HUES48 (cell line): ENCODE measurements at regions not wholly inside any gene's neighbourhood (a gene's known extent, or its start where the extent isn't known, plus 50 kb on each side); places are given as distances from the start of the nearest gene placed in this dataset.

ENCODE experiments used
- H3K27ac ChIP-seq: one replicate; pipeline ENCODE4 v1.7.0; 2013; ENCODE audit warnings: low read depth, low read length, inconsistent platforms
- H3K27me3 ChIP-seq: 2 replicates; pipeline ENCODE4 v1.6.1; 2013; ENCODE audit warnings: mild to moderate bottlenecking, low read length; ENCODE audit not compliant: control insufficient read depth, insufficient read depth
- H3K36me3 ChIP-seq: 2 replicates; pipeline ENCODE4 v1.6.1; 2013; ENCODE audit warnings: low read length; ENCODE audit not compliant: control insufficient read depth, insufficient read depth
- H3K4me1 ChIP-seq: 2 replicates; pipeline ENCODE4 v1.6.1; 2013; ENCODE audit warnings: mild to moderate bottlenecking, low read length; ENCODE audit not compliant: control insufficient read depth, insufficient read depth
- H3K4me3 ChIP-seq: 2 replicates; pipeline ENCODE4 v1.5.1; 2013; ENCODE audit warnings: mild to moderate bottlenecking, low read depth, low read length
- H3K9ac ChIP-seq: 2 replicates; pipeline ENCODE4 v1.6.1; 2013; ENCODE audit warnings: mild to moderate bottlenecking, low read depth, low read length, moderate library complexity
- H3K9me3 ChIP-seq: 2 replicates; pipeline ENCODE4 v1.6.1; 2013; ENCODE audit warnings: low read length; ENCODE audit not compliant: control insufficient read depth, insufficient read depth

DNA sequence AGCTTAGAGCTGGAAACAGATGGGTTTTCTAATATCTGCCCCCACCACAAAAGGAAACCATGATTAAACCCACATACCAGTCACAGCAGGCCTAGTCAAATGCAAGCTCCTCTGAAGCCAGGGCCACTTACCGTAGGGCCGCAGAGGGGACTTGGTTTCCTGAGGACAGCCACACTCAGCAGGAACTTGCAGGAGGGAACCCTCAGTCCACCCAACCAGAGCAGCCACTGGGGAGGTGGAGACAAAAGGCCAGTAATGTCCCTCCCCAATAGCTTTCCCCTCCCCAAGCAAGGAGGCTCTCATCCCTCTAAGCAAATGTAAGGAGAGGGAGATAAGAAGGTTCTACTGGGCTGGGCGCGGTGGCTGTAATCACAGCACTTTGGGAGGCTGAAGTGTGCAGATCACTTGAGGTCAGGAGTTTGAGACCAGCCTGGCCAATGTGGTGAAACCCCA is 384.4 kb upstream of the JARID2 start:
- no peak overlapping the region for H3K4me3 ChIP-seq
- H3K27me3 ChIP-seq = no peaks in the 10 kb centered on the region
- H3K4me1 ChIP-seq = peaks cover 22% of the 10 kb centered on the region
- H3K36me3 ChIP-seq = no peaks in the 10 kb centered on the region
- H3K9ac ChIP-seq = no peak overlapping the region
- H3K9me3 ChIP-seq = no peaks in the 10 kb centered on the region
- H3K27ac ChIP-seq = peak overlapping the region; percentile 71

- Histone ChIP-seq H3K27ac (no peak overlapping the region), H3K27me3 (no peaks in the 10 kb centered on the region), H3K9me3 (no peaks in the 10 kb centered on the region), H3K36me3 (no peaks in the 10 kb centered on the region), H3K4me3 (no peak overlapping the region), H3K4me1 (peaks cover 22% of the 10 kb centered on the region), H3K9ac (no peak overlapping the region)
Measured at GRCh38 chr6:14862845-14863244, 383.0 kb upstream of the JARID2 start.

GRCh38 chr6:14863902-14864850 is 381.7 kb upstream of the JARID2 start:
- no peaks in the 10 kb centered on the region for H3K9me3 ChIP-seq
- no peak overlapping the region for H3K9ac ChIP-seq
- H3K4me1 ChIP-seq = peaks cover 22% of the 10 kb centered on the region

GRCh38 chr6:14865531-14866100 is 380.3 kb upstream of the JARID2 start:
- no peak overlapping the region for H3K9ac ChIP-seq
- no peaks in the 10 kb centered on the region for H3K27me3 ChIP-seq
- no peak overlapping the region for H3K4me3 ChIP-seq
- no peak overlapping the region for H3K27ac ChIP-seq
- no peaks in the 10 kb centered on the region for H3K36me3 ChIP-seq
- H3K9me3 ChIP-seq = no peaks in the 10 kb centered on the region
- H3K4me1 ChIP-seq = peaks cover 28% of the 10 kb centered on the region

More at GRCh38 chr6:14863902-14864850, 381.7 kb upstream of the JARID2 start:
- no peak overlapping the region for H3K4me3 ChIP-seq
- no peaks in the 10 kb centered on the region for H3K36me3 ChIP-seq
- peak overlapping the region; percentile 4 for H3K27ac ChIP-seq
- H3K27me3 ChIP-seq = no peaks in the 10 kb centered on the region

- Histone ChIP-seq H3K27ac (no peak overlapping the region), H3K9me3 (no peaks in the 10 kb centered on the region), H3K9ac (no peak overlapping the region), H3K36me3 (no peaks in the 10 kb centered on the region), H3K27me3 (no peaks in the 10 kb centered on the region), H3K4me3 (no peak overlapping the region), H3K4me1 (peaks cover 21% of the 10 kb centered on the region)
Measured at GRCh38 chr6:14867802-14868201, 378.1 kb upstream of the JARID2 start.

DNA sequence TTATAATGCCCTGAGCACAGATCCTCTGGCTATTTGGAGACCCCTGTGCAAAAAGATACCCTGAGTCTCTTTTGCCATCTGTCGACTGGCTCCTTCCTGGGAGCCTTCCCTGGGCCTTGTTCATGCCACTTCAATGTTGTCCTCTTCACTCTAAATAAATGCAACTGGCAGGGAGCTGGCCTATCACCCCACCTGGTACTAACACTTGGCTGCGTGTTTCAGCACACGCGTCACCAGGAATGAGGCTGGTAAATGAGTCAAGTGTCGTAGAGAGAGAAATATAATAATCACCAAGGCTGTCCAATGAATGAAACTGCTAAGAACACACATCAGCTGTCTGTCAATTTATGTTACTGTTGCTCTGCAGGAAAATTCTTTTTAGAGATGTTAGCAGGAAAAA is 374.6 kb upstream of the JARID2 start:
- Histone ChIP-seq H3K27me3 (no peaks in the 10 kb centered on the region), H3K27ac (no peak overlapping the region), H3K4me1 (peaks cover 22% of the 10 kb centered on the region; the same call in 1 of the 2 replicates), H3K9me3 (no peaks in the 10 kb centered on the region), H3K4me3 (no peak overlapping the region), H3K36me3 (no peaks in the 10 kb centered on the region), H3K9ac (no peak overlapping the region)

DNA sequence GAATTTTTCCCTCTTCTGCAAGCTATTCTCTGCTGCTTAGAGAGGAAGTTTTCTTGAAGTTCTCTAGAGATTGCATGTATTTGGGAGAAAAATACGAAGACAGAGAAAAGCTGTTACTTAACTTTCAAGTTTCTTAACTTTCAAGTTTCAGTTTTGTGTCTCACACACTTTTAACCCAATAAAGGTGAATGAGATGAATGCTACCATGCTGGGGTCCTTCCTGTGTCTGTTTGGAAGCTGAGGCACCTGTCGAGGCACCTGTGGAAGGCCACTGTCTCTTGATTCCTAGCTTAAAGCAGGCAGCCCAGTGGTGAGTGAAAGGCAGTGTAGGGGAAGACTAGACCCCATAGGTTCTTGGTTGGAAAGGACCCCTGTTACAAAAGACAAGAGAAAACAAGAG is 372.8 kb upstream of the JARID2 start:
- Histone ChIP-seq H3K9me3 (no peaks in the 10 kb centered on the region), H3K9ac (no peak overlapping the region), H3K27me3 (no peaks in the 10 kb centered on the region), H3K4me1 (peaks cover 35% of the 10 kb centered on the region), H3K4me3 (no peak overlapping the region), H3K36me3 (no peaks in the 10 kb centered on the region), H3K27ac (peak overlapping the region; percentile 5)

DNA sequence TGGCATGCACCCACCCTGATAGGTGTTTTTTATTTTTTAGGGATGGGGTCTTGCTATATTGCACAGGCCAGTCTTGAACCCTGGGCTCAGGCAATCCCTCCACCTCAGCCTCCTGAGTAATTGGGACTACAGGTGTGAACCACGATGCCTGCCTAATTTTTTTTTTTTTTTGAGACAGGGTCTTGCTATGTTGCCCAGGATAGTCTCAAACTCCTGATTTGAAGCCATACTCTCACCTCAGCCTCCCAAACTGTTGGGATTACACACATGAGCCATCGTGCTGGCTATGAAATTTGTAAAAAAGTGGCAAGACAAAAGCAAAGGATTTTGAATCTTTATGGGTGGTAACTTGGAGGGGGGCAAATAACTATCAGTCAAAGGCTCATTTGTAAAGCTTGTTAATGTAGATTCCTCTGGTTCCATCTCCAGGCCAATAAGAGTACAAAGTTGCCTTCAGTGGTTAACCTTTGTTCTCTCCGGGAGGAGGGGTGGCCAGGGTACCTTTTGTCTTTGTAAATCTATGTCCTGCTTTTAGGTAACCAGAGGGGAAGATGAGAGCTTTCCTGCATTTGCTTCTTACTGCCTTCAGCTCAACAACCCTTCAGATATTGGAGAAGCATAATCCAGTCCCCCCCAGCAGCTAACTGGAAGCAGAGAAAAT is 372.0 kb upstream of the JARID2 start:
- Histone ChIP-seq H3K4me1 (peaks cover 35% of the 10 kb centered on the region), H3K36me3 (no peaks in the 10 kb centered on the region), H3K9ac (no peak overlapping the region), H3K9me3 (no peaks in the 10 kb centered on the region), H3K27me3 (no peaks in the 10 kb centered on the region), H3K4me3 (no peak overlapping the region), H3K27ac (peak overlapping the region; percentile 65)

DNA sequence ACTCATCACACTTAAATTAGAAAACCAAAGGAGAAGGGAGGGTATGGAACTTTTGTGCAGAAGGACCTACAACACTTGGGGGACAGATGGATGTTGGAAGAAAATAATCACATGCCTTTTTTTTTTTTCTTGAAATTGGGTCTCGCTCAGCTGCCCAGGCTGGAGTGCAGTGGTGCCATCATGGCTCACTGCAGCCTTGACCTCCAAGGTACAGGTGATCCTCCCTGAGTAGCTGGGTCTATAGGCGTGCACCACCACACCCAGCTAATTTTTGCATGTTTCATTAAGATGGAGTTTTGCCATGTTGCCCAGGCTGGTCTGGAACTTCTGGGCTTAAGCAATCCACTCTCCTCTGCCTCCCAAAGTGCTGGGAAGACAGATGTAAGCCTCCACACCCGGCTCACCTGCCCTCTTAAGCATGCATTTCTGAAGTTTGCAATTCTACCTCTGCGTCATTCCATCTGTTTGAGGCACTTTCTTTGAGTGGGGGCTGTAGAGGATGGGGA is 370.8 kb upstream of the JARID2 start:
- Histone ChIP-seq H3K9me3 (no peaks in the 10 kb centered on the region), H3K4me1 (peaks cover 37% of the 10 kb centered on the region), H3K27me3 (no peaks in the 10 kb centered on the region), H3K4me3 (no peak overlapping the region), H3K27ac (no peak overlapping the region), H3K36me3 (no peaks in the 10 kb centered on the region), H3K9ac (no peak overlapping the region)

- H3K36me3 ChIP-seq = no peaks in the 10 kb centered on the region
- H3K4me1 ChIP-seq = peaks cover 37% of the 10 kb centered on the region
- no peaks in the 10 kb centered on the region for H3K27me3 ChIP-seq
- no peak overlapping the region for H3K9ac ChIP-seq
- no peaks in the 10 kb centered on the region for H3K9me3 ChIP-seq
- no peak overlapping the region for H3K4me3 ChIP-seq
- H3K27ac ChIP-seq = no peak overlapping the region
Measured at GRCh38 chr6:14875481-14876063, 370.3 kb upstream of the JARID2 start.
